HFF-Myc (cell line): ENCODE measurements at regions not wholly inside any gene's neighbourhood (a gene's known extent, or its start where the extent isn't known, plus 50 kb on each side); places are given as distances from the start of the nearest gene placed in this dataset.

Experiments
- DNase-seq: peaks from one replicate; pipeline ENCODE4 v3.0.0-alpha.2; 2011; ENCODE audit warnings: low read depth; ENCODE audit errors: extremely low read depth
- H3K4me3 ChIP-seq: replicated peaks from 2 replicates; pipeline ENCODE4 v1.5.1; 2011; ENCODE audit warnings: low read depth, mild to moderate bottlenecking, control low read depth, low read length
- CTCF ChIP-seq: IDR thresholded peaks from 2 replicates; pipeline ENCODE4 v1.5.1; 2012; ENCODE audit warnings: mild to moderate bottlenecking, low read depth, low read length, control low read depth; ENCODE audit errors: missing control alignments

- TF ChIP-seq CTCF, result no peak
- DNase-seq, result no peak
- no peak overlapping the region for H3K4me3 ChIP-seq
Observed at GRCh38 chr10:60576130-60577069, 186.7 kb upstream of the ANK3 start.

GRCh38 chr10:60575105-60575504, 185.4 kb upstream of the ANK3 start:
- no peak for DNase-seq
- no peak overlapping the region for H3K4me3 ChIP-seq
- no peak for TF ChIP-seq CTCF

DNA sequence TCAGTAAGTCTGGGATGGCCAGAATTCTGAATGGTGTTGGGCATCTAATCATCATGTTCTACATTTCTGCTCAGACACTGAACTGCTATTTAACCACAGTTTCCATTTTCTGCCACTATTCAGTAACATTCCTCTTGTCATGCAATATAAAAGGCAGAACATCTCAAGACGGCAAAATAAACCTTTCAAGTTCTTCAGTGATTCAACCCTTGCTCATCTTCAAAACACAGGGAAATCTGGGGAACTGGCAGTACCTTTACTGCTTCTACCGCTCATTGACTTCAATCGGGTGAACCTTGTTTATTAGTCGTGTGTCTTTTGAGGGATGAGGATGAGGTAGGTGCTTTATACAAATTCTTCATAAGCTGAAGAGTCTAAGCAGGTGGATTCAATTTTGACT, 184.7 kb upstream of the ANK3 start:
- no peak overlapping the region for H3K4me3 ChIP-seq
- TF ChIP-seq CTCF, result no peak
- no peak for DNase-seq

DNA sequence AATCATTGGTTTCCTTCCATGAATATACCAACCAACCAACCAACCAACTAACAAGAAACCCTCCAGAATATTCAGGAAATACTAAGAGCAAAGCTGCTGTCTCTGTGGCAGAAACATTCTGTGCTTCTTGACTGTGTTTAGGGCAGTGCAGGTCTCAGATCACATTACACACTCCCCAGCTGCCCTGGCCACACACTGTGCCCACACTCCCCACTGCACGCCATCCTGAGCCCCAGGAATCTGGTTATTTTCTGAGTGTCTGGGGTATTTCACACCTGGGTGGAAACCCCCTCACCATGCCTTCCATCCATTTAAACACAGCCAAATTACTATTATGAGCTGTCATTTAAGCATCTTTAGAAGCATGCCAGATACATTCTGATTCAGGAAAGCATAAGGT, 183.7 kb upstream of the ANK3 start:
- DNase-seq, result no peak
- no peak for TF ChIP-seq CTCF
- H3K4me3 ChIP-seq, result no peak overlapping the region

GRCh38 chr10:60572511-60573194, 183.0 kb upstream of the ANK3 start:
- DNase-seq, result peak; percentile 67
- peak overlapping the region; percentile 49 for H3K4me3 ChIP-seq
- no peak for TF ChIP-seq CTCF

DNA sequence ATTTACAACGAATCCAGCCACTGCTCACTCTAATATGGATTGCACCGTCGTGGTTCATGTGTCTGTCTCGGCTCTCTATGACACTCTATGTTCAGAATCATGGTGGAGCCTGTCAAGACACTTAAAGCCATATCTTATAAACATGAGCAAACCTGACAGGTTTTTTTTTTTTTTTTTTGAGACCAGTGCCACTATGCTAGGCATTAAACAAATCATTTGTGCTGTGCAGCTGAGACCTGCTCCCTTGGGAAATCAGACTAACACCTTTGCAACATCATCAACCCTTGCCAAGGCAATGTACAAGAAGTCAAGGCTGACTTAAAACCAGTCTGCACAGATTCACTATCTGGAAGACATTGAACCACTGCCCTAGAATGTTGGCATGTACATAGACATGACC, 181.2 kb upstream of the ANK3 start:
- TF ChIP-seq CTCF, result no peak
- H3K4me3 ChIP-seq, result no peak overlapping the region
- DNase-seq, result no peak
